Transverse colon (tissue), 4 donors: ENCODE measurements at regions not wholly inside any gene's neighbourhood (a gene's known extent, or its start where the extent isn't known, plus 50 kb on each side); places are given as distances from the start of the nearest gene placed in this dataset.

Experiments
- EP300 ChIP-seq: sonication (generic); formaldehyde crosslinking; IDR thresholded peaks from one replicate; pipeline ENCODE4 v1.6.1; 2017; ENCODE audit warnings: antibody characterized with exemption, low read depth
- POLR2A ChIP-seq: fragments of 450-650 bp; IDR thresholded peaks from one replicate; pipeline ENCODE4 v1.6.1; 2016; ENCODE audit warnings: antibody characterized with exemption, mild to moderate bottlenecking, moderate library complexity
- POLR2AphosphoS5 ChIP-seq, 3 donors: sonication (generic); formaldehyde crosslinking; IDR thresholded peaks; one replicate each; pipeline ENCODE4 v1.6.1; 2016; ENCODE audit warnings: antibody characterized with exemption in 3 of 3
- TF ChIP-seq, protein P1 (sequence below), 5 experiments: fragments of 200-600 bp in 3 of 5; fragments of 450-650 bp in 2 of 5; sonication (generic) in 3 of 5; IDR thresholded peaks; 1 replicate in 2 of 5; 2 replicates in 3 of 5; pipeline ENCODE4 v1.5.1; 2016 to 2017; ENCODE audit warnings: antibody characterized with exemption in 5 of 5, inconsistent platforms in 3 of 5, mild to moderate bottlenecking in 2 of 5, moderate library complexity in 1 of 5

DNA sequence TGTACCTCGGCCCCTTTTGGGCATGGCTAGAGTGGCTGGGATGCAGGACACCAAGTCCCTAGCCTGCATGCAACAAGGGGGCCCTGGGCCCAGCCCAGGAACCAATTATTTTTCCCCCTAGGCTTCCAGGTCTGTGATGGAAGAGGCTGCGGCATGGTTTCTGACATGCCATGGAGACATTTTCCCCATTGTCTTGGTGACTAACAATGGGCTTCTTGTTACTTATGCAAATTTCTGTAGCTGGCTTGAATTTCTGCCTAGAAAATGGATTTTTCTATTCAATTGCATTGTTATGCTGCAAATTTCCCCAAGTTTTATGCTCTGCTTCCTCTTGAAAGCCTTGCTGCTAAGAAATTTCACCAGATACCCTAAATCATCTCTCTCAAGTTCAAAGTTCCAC is 1269.6 kb upstream of the CITED2 start:
- TF ChIP-seq POLR2A, result no peak
- no peak for TF ChIP-seq POLR2AphosphoS5 (IDR thresholded peaks at IDR 0.05)
- TF ChIP-seq, protein P1, sequence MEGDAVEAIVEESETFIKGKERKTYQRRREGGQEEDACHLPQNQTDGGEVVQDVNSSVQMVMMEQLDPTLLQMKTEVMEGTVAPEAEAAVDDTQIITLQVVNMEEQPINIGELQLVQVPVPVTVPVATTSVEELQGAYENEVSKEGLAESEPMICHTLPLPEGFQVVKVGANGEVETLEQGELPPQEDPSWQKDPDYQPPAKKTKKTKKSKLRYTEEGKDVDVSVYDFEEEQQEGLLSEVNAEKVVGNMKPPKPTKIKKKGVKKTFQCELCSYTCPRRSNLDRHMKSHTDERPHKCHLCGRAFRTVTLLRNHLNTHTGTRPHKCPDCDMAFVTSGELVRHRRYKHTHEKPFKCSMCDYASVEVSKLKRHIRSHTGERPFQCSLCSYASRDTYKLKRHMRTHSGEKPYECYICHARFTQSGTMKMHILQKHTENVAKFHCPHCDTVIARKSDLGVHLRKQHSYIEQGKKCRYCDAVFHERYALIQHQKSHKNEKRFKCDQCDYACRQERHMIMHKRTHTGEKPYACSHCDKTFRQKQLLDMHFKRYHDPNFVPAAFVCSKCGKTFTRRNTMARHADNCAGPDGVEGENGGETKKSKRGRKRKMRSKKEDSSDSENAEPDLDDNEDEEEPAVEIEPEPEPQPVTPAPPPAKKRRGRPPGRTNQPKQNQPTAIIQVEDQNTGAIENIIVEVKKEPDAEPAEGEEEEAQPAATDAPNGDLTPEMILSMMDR (IDR thresholded peaks at IDR 0.05), result no peak
- TF ChIP-seq EP300, result no peak
